ENCODE measurements at regions not wholly inside any gene's neighbourhood (a gene's known extent, or its start where the extent isn't known, plus 50 kb on each side); places are given as distances from the start of the nearest gene placed in this dataset.

DNA sequence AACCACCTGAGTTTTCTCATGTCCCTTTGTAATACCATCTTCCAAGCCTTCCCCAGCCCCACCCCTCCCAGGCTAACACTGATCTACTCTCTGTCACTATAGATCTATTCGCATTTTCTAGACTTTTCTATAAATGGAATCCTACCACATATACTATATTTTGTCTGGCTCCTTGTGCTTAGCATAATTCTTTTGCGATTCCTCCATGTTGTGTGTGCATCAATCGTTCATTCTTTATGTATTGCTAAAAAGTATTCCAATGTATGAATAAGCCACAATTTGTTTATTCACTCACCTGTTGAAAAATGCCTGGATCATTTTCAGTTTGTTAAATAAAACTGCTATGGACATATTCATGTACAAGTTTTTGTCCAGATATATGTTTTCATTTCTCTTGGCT, 66.7 kb upstream of the DPT start:
- TF ChIP-seq POLR2A (IDR thresholded peaks at IDR 0.05; ENCODE audit: low read depth, low read length) = no peak
- no peak for TF ChIP-seq TAF1 (IDR thresholded peaks at IDR 0.05; ENCODE audit: low read depth, low read length)
